HCT116 (cell line): ENCODE measurements at regions not wholly inside any gene's neighbourhood (a gene's known extent, or its start where the extent isn't known, plus 50 kb on each side); places are given as distances from the start of the nearest gene placed in this dataset.

Experiments
- ATAC-seq: fragments of 200-7000 bp; cut with Tn5 transposase; 2 replicates; pipeline ENCODE4 v1.9.1; 2020; ENCODE audit warnings: mild to moderate bottlenecking, moderate library complexity
- BruUV-seq: library from RNA; stranded (reverse); fragments of 400-500 nt; replicated peaks from 2 replicates; lab custom pipeline; 2021; lab: Mats Ljungman, UMichigan
- CTCF ChIA-PET: fragments of 300-600 bp; sonication (Branson Sonifier 250); formaldehyde crosslinking; loops from one replicate; lab custom pipeline; 2021; ENCODE audit warnings: antibody characterized with exemption; lab: Charles Lee
- POLR2A ChIA-PET: fragments of 300-600, 350-600 bp; sonication (Branson Sonifier 250); formaldehyde crosslinking; loops from one replicate; lab custom pipeline; 2021; ENCODE audit warnings: antibody characterized with exemption; lab: Charles Lee
- RAD21 ChIA-PET, 2 experiments: fragments of 300-600 bp; sonication (Branson Sonifier 250); formaldehyde crosslinking; loops; one replicate each; lab custom pipeline; 2023; ENCODE audit warnings: low total read pairs in 2 of 2; ENCODE audit not compliant: uncharacterized antibody in 2 of 2, unreplicated experiment in 2 of 2, low non-redundant PET in 1 of 2; lab: Charles Lee
- DNase-seq: peaks from one replicate; pipeline ENCODE4 v3.0.0-alpha.2; 2010; ENCODE audit warnings: low read depth, low spot score
- H2AFZ ChIP-seq: fragments of 200-600 bp; shearing (Covaris generic), sonication (generic); 2 replicates; pipeline ENCODE4 v1.6.1; 2017; ENCODE audit warnings: low read depth, mixed run types, mixed read lengths, antibody characterized with exemption, low read length; ENCODE audit not compliant: poor library complexity, severe bottlenecking
- H3K27ac ChIP-seq: 2 replicates; pipeline ENCODE4 v1.5.1; 2012; ENCODE audit warnings: low read depth, low read length
- H3K27me3 ChIP-seq: fragments of 200-600 bp; sonication (generic); 2 replicates; pipeline ENCODE4 v1.6.1; 2016; ENCODE audit warnings: mixed run types, low read length, mixed read lengths; ENCODE audit not compliant: insufficient read depth
- H3K36me3 ChIP-seq, 2 experiments: fragments of 200-500 bp in 1 of 2; fragments of 200-600 bp in 1 of 2; sonication (Bioruptor generic) in 1 of 2; sonication (generic) in 1 of 2; 2 replicates each; pipeline versions ENCODE4 v1.5.1 to v1.6.1; 2014 to 2016; ENCODE audit warnings: low read length in 2 of 2, inconsistent platforms in 1 of 2, mixed read lengths in 1 of 2, mixed run types in 1 of 2; ENCODE audit not compliant: insufficient read depth in 2 of 2, control insufficient read depth in 1 of 2
- H3K4me1 ChIP-seq, 2 experiments: fragments of 200-600 bp in 1 of 2; sonication (generic) in 1 of 2; 2 replicates each; pipeline versions ENCODE4 v1.5.1 to v1.6.1; 2012 to 2017; ENCODE audit warnings: low read length in 2 of 2, inconsistent platforms in 1 of 2, mild to moderate bottlenecking in 1 of 2, mixed read lengths in 1 of 2, mixed run types in 1 of 2, moderate library complexity in 1 of 2; ENCODE audit not compliant: insufficient read depth in 2 of 2, control insufficient read depth in 1 of 2
- H3K4me2 ChIP-seq: fragments of 200-600 bp; sonication (generic); 2 replicates; pipeline ENCODE4 v1.6.1; 2017; ENCODE audit warnings: mixed run types, low read length, mixed read lengths
- H3K4me3 ChIP-seq, 2 experiments: fragments of 200-600 bp in 1 of 2; sonication (generic) in 1 of 2; replicated peaks in 1 of 2; 2 replicates each; pipeline ENCODE4 v1.5.1; 2011 to 2016; ENCODE audit warnings: low read length in 2 of 2, control low read depth in 1 of 2, low read depth in 1 of 2, mild to moderate bottlenecking in 1 of 2, mixed read lengths in 1 of 2, mixed run types in 1 of 2
- H3K79me2 ChIP-seq: fragments of 200-600 bp; sonication (generic); 2 replicates; pipeline ENCODE4 v1.6.1; 2017; ENCODE audit warnings: mild to moderate bottlenecking, mixed run types, low read length, moderate library complexity, mixed read lengths; ENCODE audit not compliant: insufficient read depth
- H3K9ac ChIP-seq: fragments of 200-600 bp; sonication (generic); 2 replicates; pipeline ENCODE4 v1.6.1; 2016; ENCODE audit warnings: low read length, mixed read lengths
- H3K9me2 ChIP-seq: fragments of 200-600 bp; sonication (generic), shearing (Covaris generic); 2 replicates; pipeline ENCODE4 v1.6.1; 2017; ENCODE audit warnings: mixed run types, mild to moderate bottlenecking, moderate library complexity; ENCODE audit not compliant: insufficient read depth
- H3K9me3 ChIP-seq, 2 experiments: fragments of 200-500 bp in 1 of 2; fragments of 200-600 bp in 1 of 2; sonication (Bioruptor generic) in 1 of 2; sonication (generic) in 1 of 2; 2 replicates each; pipeline ENCODE4 v1.6.1; 2014 to 2017; ENCODE audit warnings: low read length in 2 of 2, mixed read lengths in 2 of 2, inconsistent platforms in 1 of 2, low read depth in 1 of 2, mild to moderate bottlenecking in 1 of 2, mixed run types in 1 of 2, moderate library complexity in 1 of 2; ENCODE audit not compliant: control insufficient read depth in 1 of 2, insufficient read depth in 1 of 2
- H4K20me1 ChIP-seq: fragments of 200-600 bp; sonication (generic), shearing (Covaris generic); 2 replicates; pipeline ENCODE4 v1.6.1; 2017; ENCODE audit warnings: mixed run types, mild to moderate bottlenecking, moderate library complexity; ENCODE audit not compliant: insufficient read depth
- EGR1 ChIP-seq: IDR thresholded peaks from 2 replicates; pipeline ENCODE4 v1.6.1; 2012; ENCODE audit warnings: low read depth
- EZH2 ChIP-seq: fragments of 200-600 bp; sonication (generic); IDR thresholded peaks from 2 replicates; pipeline ENCODE4 v1.6.1; 2017; ENCODE audit warnings: antibody characterized with exemption, mixed run types
- RAD21 ChIP-seq: IDR thresholded peaks from 2 replicates; pipeline ENCODE4 v1.6.1; 2012; ENCODE audit warnings: low read depth, mild to moderate bottlenecking
- SIN3A ChIP-seq: IDR thresholded peaks from 2 replicates; pipeline ENCODE4 v1.6.1; 2012; ENCODE audit warnings: low read depth
- ZNF274 ChIP-seq: fragments of 200-500 bp; sonication (Bioruptor generic); IDR thresholded peaks from 2 replicates; pipeline ENCODE4 v1.6.1; 2014; ENCODE audit warnings: mild to moderate bottlenecking, low read depth, low read length, inconsistent platforms
- intact Hi-C: fragments of 100-400 bp; cut with micrococcal nuclease; formaldehyde crosslinking; loops from 2 replicates; pipeline ENCODE4 v1.10.0; 2022
- TF ChIP-seq, protein P1 (sequence below): IDR thresholded peaks from 2 replicates; pipeline ENCODE4 v1.6.1; 2011; ENCODE audit warnings: mild to moderate bottlenecking, low read length, moderate library complexity; ENCODE audit not compliant: insufficient replicate concordance; ENCODE audit errors: extremely low read depth
- TF ChIP-seq, protein P2 (sequence below): IDR thresholded peaks from 2 replicates; pipeline ENCODE4 v1.6.1; 2012
- TF ChIP-seq, protein P3 (sequence below): IDR thresholded peaks from 2 replicates; pipeline ENCODE4 v1.6.1; 2012; ENCODE audit warnings: low read depth

DNA sequence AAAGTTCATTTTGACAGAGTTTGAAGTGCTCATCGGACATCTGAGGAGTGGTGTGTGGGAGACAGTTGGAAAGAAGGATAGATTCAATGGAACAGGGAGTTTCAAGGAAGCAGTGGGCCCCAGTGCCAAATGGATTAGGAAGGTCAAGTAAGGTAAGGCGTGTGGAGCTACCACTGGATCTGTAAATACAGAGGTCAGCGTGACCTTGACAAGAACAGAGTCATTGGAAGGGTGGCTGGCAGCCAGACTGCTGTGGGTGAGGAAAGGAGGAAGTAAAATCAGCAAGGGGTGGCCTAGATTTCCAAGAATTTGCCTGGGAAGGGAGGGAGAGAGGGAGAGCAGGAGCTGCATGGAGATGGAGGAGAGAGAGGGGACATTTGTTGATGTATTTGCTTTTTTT lies 68.2 kb upstream of the IGF1 start:
- ChIA-PET RAD21 (no interaction called here), POLR2A (no interaction called here), CTCF (no interaction called here)
- Histone ChIP-seq H3K36me3 (no peaks in the 10 kb centered on the region), H3K4me3 (no peak overlapping the region), H4K20me1 (no peaks in the 10 kb centered on the region), H3K9me3 (no peaks in the 10 kb centered on the region), H3K79me2 (no peaks in the 10 kb centered on the region), H3K4me2 (no peak overlapping the region), H3K27me3 (peaks cover 10% of the 10 kb centered on the region), H3K9me2 (no peaks in the 10 kb centered on the region), H2AFZ (no peak overlapping the region), H3K4me1 (no peaks in the 10 kb centered on the region), H3K27ac (no peak overlapping the region), H3K9ac (no peak overlapping the region)
- DNase-seq: no peak
- no TSS peak for BruUV-seq
- TF ChIP-seq, protein P1, sequence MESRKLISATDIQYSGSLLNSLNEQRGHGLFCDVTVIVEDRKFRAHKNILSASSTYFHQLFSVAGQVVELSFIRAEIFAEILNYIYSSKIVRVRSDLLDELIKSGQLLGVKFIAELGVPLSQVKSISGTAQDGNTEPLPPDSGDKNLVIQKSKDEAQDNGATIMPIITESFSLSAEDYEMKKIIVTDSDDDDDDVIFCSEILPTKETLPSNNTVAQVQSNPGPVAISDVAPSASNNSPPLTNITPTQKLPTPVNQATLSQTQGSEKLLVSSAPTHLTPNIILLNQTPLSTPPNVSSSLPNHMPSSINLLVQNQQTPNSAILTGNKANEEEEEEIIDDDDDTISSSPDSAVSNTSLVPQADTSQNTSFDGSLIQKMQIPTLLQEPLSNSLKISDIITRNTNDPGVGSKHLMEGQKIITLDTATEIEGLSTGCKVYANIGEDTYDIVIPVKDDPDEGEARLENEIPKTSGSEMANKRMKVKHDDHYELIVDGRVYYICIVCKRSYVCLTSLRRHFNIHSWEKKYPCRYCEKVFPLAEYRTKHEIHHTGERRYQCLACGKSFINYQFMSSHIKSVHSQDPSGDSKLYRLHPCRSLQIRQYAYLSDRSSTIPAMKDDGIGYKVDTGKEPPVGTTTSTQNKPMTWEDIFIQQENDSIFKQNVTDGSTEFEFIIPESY: no peak
- TF ChIP-seq EGR1 (no peak), ZNF274 (no peak), RAD21 (no peak), SIN3A (no peak), EZH2 (no peak)
- TF ChIP-seq, protein P2, sequence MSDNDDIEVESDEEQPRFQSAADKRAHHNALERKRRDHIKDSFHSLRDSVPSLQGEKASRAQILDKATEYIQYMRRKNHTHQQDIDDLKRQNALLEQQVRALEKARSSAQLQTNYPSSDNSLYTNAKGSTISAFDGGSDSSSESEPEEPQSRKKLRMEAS: no peak
- TF ChIP-seq, protein P3, sequence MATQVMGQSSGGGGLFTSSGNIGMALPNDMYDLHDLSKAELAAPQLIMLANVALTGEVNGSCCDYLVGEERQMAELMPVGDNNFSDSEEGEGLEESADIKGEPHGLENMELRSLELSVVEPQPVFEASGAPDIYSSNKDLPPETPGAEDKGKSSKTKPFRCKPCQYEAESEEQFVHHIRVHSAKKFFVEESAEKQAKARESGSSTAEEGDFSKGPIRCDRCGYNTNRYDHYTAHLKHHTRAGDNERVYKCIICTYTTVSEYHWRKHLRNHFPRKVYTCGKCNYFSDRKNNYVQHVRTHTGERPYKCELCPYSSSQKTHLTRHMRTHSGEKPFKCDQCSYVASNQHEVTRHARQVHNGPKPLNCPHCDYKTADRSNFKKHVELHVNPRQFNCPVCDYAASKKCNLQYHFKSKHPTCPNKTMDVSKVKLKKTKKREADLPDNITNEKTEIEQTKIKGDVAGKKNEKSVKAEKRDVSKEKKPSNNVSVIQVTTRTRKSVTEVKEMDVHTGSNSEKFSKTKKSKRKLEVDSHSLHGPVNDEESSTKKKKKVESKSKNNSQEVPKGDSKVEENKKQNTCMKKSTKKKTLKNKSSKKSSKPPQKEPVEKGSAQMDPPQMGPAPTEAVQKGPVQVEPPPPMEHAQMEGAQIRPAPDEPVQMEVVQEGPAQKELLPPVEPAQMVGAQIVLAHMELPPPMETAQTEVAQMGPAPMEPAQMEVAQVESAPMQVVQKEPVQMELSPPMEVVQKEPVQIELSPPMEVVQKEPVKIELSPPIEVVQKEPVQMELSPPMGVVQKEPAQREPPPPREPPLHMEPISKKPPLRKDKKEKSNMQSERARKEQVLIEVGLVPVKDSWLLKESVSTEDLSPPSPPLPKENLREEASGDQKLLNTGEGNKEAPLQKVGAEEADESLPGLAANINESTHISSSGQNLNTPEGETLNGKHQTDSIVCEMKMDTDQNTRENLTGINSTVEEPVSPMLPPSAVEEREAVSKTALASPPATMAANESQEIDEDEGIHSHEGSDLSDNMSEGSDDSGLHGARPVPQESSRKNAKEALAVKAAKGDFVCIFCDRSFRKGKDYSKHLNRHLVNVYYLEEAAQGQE: no peak
- ATAC-seq: no peak
- intact Hi-C loops: no loop called here
